ENCODE measurements at regions not wholly inside any gene's neighbourhood (a gene's known extent, or its start where the extent isn't known, plus 50 kb on each side); places are given as distances from the start of the nearest gene placed in this dataset.

DNA sequence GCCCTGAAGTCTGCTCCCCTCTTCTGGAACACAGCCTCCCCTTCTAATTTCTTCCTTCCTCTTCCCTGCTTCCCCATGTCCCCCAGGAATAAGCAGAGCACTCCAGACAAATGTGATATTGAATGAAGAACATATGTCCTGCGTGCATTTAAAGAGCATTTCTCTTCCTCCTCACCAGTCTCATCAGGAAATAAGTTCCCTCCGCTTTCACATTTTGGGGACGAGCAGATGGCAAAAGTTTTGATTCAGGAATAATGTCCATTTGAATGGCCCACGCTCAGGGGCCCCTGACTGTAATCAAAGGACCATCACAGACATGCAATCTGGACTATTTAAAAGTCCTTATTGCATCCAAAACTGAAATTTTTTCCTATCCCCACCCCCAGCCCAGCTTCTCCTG lies 316.1 kb downstream of the CDK5RAP2 start:
- TF ChIP-seq, protein P1, sequence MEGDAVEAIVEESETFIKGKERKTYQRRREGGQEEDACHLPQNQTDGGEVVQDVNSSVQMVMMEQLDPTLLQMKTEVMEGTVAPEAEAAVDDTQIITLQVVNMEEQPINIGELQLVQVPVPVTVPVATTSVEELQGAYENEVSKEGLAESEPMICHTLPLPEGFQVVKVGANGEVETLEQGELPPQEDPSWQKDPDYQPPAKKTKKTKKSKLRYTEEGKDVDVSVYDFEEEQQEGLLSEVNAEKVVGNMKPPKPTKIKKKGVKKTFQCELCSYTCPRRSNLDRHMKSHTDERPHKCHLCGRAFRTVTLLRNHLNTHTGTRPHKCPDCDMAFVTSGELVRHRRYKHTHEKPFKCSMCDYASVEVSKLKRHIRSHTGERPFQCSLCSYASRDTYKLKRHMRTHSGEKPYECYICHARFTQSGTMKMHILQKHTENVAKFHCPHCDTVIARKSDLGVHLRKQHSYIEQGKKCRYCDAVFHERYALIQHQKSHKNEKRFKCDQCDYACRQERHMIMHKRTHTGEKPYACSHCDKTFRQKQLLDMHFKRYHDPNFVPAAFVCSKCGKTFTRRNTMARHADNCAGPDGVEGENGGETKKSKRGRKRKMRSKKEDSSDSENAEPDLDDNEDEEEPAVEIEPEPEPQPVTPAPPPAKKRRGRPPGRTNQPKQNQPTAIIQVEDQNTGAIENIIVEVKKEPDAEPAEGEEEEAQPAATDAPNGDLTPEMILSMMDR (IDR thresholded peaks at IDR 0.05; ENCODE audit: low read length): no peak
- TF ChIP-seq EZH2 (optimal IDR thresholded peaks at IDR 0.05; ENCODE audit: low read depth, low read length): no peak

All from MM.1S (cell line).